DOHH2 (cell line): ENCODE measurements at regions not wholly inside any gene's neighbourhood (a gene's known extent, or its start where the extent isn't known, plus 50 kb on each side); places are given as distances from the start of the nearest gene placed in this dataset.

Experiments used
- CTCF ChIP-seq: fragments of 200-600 bp; sonication (generic); IDR thresholded peaks from one replicate; pipeline ENCODE4 v1.5.1; 2014; ENCODE audit warnings: antibody characterized with exemption, mild to moderate bottlenecking, low read depth, low read length; ENCODE audit not compliant: poor library complexity, severe bottlenecking
- EZH2phosphoT487 ChIP-seq: fragments of 200-600 bp; sonication (generic); IDR thresholded peaks from 2 replicates; pipeline ENCODE4 v1.6.1; 2017; ENCODE audit warnings: borderline replicate concordance, mild to moderate bottlenecking, antibody characterized with exemption, low read length, moderate library complexity, mixed read lengths

- TF ChIP-seq CTCF, result no peak
- TF ChIP-seq EZH2phosphoT487, result no peak
These were observed 149.3 kb downstream of the MRPL39 start for GRCh38 chr21:25457946-25458345.
